ENCODE measurements at regions not wholly inside any gene's neighbourhood (a gene's known extent, or its start where the extent isn't known, plus 50 kb on each side); places are given as distances from the start of the nearest gene placed in this dataset.

- no peak for DNase-seq
- H3K27ac ChIP-seq (ENCODE audit: low read length) = no peak overlapping the region
- intact Hi-C loops (cut with micrococcal nuclease) = no loop called here
- H3K9ac ChIP-seq (ENCODE audit: low read length) = no peak overlapping the region
- H3K4me3 ChIP-seq (ENCODE audit: low read length) = no peak overlapping the region
- no peak overlapping the region for H3K4me2 ChIP-seq (ENCODE audit: low read length)
- ChIA-PET POLR2A (ENCODE audit: unreplicated experiment) (no interaction called here), CTCF (no interaction called here)
- no peaks in the 10 kb centered on the region for H3K27me3 ChIP-seq (ENCODE audit: low read length)
- H3F3A ChIP-seq (ENCODE audit: low read length, unreplicated experiment) = no peaks in the 10 kb centered on the region
- no peaks in the 10 kb centered on the region for H3K9me3 ChIP-seq (ENCODE audit: low read length)
- no peaks in the 10 kb centered on the region for H3K79me2 ChIP-seq (ENCODE audit: low read length)
- no peaks in the 10 kb centered on the region for H3K9me2 ChIP-seq (replicated peaks; ENCODE audit: low read length)
- no peak for TF ChIP-seq EZH2 (IDR thresholded peaks at IDR 0.05; ENCODE audit: low read length, unreplicated experiment)
- no peak for TF ChIP-seq CTCF (conservative IDR thresholded peaks at IDR 0.05; ENCODE audit: low read depth, low read length)
- no peak for TF ChIP-seq EZH2phosphoT487 (IDR thresholded peaks at IDR 0.05; ENCODE audit: borderline replicate concordance, low read length)
- no peak for ATAC-seq
- H4K20me1 ChIP-seq (ENCODE audit: low read length) = no peaks in the 10 kb centered on the region
- H3K4me1 ChIP-seq (ENCODE audit: insufficient read depth, low read length) = no peaks in the 10 kb centered on the region
- no peak overlapping the region for H2AFZ ChIP-seq (ENCODE audit: low read length)
- H3K36me3 ChIP-seq (ENCODE audit: low read depth, low read length) = no peaks in the 10 kb centered on the region
- BruUV-seq (replicated peaks) = no TSS peak
Measured at GRCh38 chr6:126553854-126554253, 213.9 kb downstream of the CENPW start.

- H4K20me1 ChIP-seq (ENCODE audit: low read length) = no peaks in the 10 kb centered on the region
- DNase-seq = no peak
Measured at GRCh38 chr6:126570507-126570906, 230.6 kb downstream of the CENPW start.

GRCh38 chr6:126574301-126574700, 234.4 kb downstream of the CENPW start:
- Histone ChIP-seq H4K20me1 (ENCODE audit: low read length) (no peaks in the 10 kb centered on the region), H3K27me3 (ENCODE audit: low read length) (no peaks in the 10 kb centered on the region), H3K9me2 (replicated peaks; ENCODE audit: low read length) (no peaks in the 10 kb centered on the region), H3K27ac (ENCODE audit: low read length) (no peak overlapping the region), H2AFZ (ENCODE audit: low read length) (no peak overlapping the region), H3K4me3 (ENCODE audit: low read length) (no peak overlapping the region), H3K9me3 (ENCODE audit: low read length) (no peaks in the 10 kb centered on the region), H3K4me1 (ENCODE audit: insufficient read depth, low read length) (no peaks in the 10 kb centered on the region), H3F3A (ENCODE audit: low read length, unreplicated experiment) (no peaks in the 10 kb centered on the region), H3K4me2 (ENCODE audit: low read length) (no peak overlapping the region), H3K9ac (ENCODE audit: low read length) (no peak overlapping the region), H3K79me2 (ENCODE audit: low read length) (no peaks in the 10 kb centered on the region), H3K36me3 (ENCODE audit: low read depth, low read length) (no peaks in the 10 kb centered on the region)
- no peak for ATAC-seq
- TF ChIP-seq CTCF (conservative IDR thresholded peaks at IDR 0.05; ENCODE audit: low read depth, low read length) = no peak
- TF ChIP-seq EZH2phosphoT487 (IDR thresholded peaks at IDR 0.05; ENCODE audit: borderline replicate concordance, low read length) = no peak
- TF ChIP-seq EZH2 (IDR thresholded peaks at IDR 0.05; ENCODE audit: low read length, unreplicated experiment) = no peak
- CTCF ChIA-PET = no interaction called here
- no TSS peak for BruUV-seq (replicated peaks)
- POLR2A ChIA-PET (ENCODE audit: unreplicated experiment) = no interaction called here
- intact Hi-C loops (cut with micrococcal nuclease) = no loop called here
- DNase-seq = no peak

More at GRCh38 chr6:126570507-126570906, 230.6 kb downstream of the CENPW start:
- ChIA-PET CTCF (no interaction called here), POLR2A (ENCODE audit: unreplicated experiment) (no interaction called here)
- no peaks in the 10 kb centered on the region for H3K4me1 ChIP-seq (ENCODE audit: insufficient read depth, low read length)
- no TSS peak for BruUV-seq (replicated peaks)
- no peaks in the 10 kb centered on the region for H3K36me3 ChIP-seq (ENCODE audit: low read depth, low read length)
- no peaks in the 10 kb centered on the region for H3F3A ChIP-seq (ENCODE audit: low read length, unreplicated experiment)
- intact Hi-C loops (cut with micrococcal nuclease) = no loop called here
- no peaks in the 10 kb centered on the region for H3K79me2 ChIP-seq (ENCODE audit: low read length)
- H3K27me3 ChIP-seq (ENCODE audit: low read length) = no peaks in the 10 kb centered on the region
- no peaks in the 10 kb centered on the region for H3K9me3 ChIP-seq (ENCODE audit: low read length)
- no peaks in the 10 kb centered on the region for H3K9me2 ChIP-seq (replicated peaks; ENCODE audit: low read length)
- H3K27ac ChIP-seq (ENCODE audit: low read length) = no peak overlapping the region
- TF ChIP-seq EZH2 (IDR thresholded peaks at IDR 0.05; ENCODE audit: low read length, unreplicated experiment) (no peak), EZH2phosphoT487 (IDR thresholded peaks at IDR 0.05; ENCODE audit: borderline replicate concordance, low read length) (no peak), CTCF (conservative IDR thresholded peaks at IDR 0.05; ENCODE audit: low read depth, low read length) (no peak)
- no peak overlapping the region for H3K9ac ChIP-seq (ENCODE audit: low read length)
- no peak overlapping the region for H2AFZ ChIP-seq (ENCODE audit: low read length)
- no peak overlapping the region for H3K4me2 ChIP-seq (ENCODE audit: low read length)
- no peak overlapping the region for H3K4me3 ChIP-seq (ENCODE audit: low read length)
- no peak for ATAC-seq
